Uterus (tissue), 3 donors: ENCODE measurements at regions not wholly inside any gene's neighbourhood (a gene's known extent, or its start where the extent isn't known, plus 50 kb on each side); places are given as distances from the start of the nearest gene placed in this dataset.

ENCODE experiments used
- DNase-seq, 2 donors: peaks; one replicate each; pipeline ENCODE4 v3.0.0-alpha.2; 2019 to 2020
- H3K27ac ChIP-seq, 2 donors: fragments of 200-600 bp; sonication (generic); 1 replicate in 1 of 2; 2 replicates in 1 of 2; pipeline ENCODE4 v1.5.1; 2016 to 2018
- H3K27me3 ChIP-seq, 2 donors: fragments of 200-600 bp; sonication (generic); one replicate each; pipeline ENCODE4 v1.5.1; 2018 to 2019; ENCODE audit warnings: control low read depth in 1 of 2
- H3K36me3 ChIP-seq, 2 donors: fragments of 200-600 bp; sonication (generic); one replicate each; pipeline ENCODE4 v1.5.1; 2019; ENCODE audit warnings: control low read depth in 1 of 2
- H3K4me1 ChIP-seq, 2 donors: fragments of 200-600 bp; sonication (generic); one replicate each; pipeline ENCODE4 v1.5.1; 2018 to 2019; ENCODE audit warnings: control low read depth in 1 of 2
- H3K4me3 ChIP-seq, 2 donors: fragments of 200-600 bp; sonication (generic); 1 replicate in 1 of 2; 2 replicates in 1 of 2; pipeline ENCODE4 v1.5.1; 2018 to 2019; ENCODE audit warnings: mild to moderate bottlenecking in 1 of 2
- H3K9me3 ChIP-seq, 2 donors: fragments of 200-600 bp; sonication (generic); one replicate each; pipeline ENCODE4 v1.5.1; 2019; ENCODE audit warnings: control low read depth in 1 of 2
- POLR2A ChIP-seq, 2 donors: fragments of 450-650 bp; IDR thresholded peaks; one replicate each; pipeline ENCODE4 v1.6.1; 2016; ENCODE audit warnings: antibody characterized with exemption in 2 of 2, mild to moderate bottlenecking in 1 of 2, moderate library complexity in 1 of 2
- intact Hi-C: fragments of 100-400 bp; cut with DNase I; formaldehyde crosslinking; loops from one replicate; pipeline ENCODE4 v1.15.1; 2023; ENCODE audit warnings: low total_unique reads
- TF ChIP-seq, protein P1 (sequence below), 4 experiments: fragments of 200-600 bp in 2 of 4; fragments of 450-650 bp in 2 of 4; sonication (generic) in 2 of 4; IDR thresholded peaks; one replicate each; pipeline ENCODE4 v1.5.1; 2016 to 2019; ENCODE audit warnings: antibody characterized with exemption in 4 of 4, mild to moderate bottlenecking in 2 of 4, moderate library complexity in 1 of 4
- donor health status: DM: yes; HTN: yes; CAD: no.

DNA sequence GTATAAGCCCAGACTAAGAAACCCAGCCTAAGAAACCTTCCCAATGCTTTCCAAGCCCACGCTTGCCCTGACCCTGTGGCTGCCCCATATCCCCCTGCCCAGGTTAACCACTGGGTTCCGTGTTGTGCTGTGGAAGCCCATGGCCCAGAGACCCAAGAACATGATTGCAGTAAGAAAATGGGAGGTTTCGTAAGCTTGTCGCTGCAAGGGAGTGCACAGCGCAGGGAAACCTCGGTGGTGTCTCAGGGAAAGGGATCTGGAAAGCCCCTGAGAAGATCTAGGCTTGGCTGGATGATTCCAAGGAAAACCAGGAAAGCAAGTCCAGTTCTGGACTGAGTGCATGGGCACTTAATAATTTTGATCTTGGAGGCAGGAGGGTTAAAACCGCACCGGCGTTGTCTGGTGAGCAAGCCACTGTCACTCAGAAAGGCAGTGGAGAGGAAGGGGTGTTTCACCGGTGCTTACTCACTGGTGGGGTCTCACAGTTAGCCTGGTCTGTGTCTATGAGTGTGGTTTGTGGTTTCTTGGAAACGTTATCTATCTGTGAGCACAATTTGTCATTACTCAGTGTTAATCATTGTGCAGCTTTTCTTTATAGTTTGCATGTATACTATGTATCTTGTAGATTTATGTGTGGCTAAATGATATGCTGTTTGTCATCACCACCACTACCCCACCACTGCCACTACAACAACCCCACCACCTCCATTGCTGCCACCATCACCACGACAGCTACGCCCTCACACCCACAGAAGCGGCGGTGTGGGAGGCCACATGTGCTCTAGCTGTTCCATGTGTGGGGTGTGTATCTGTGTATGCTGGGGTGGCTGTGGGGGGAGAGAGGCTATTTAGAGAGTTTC, 53.3 kb upstream of the PRDM11 start:
- Histone ChIP-seq H3K27me3 (no peaks in the 10 kb centered on the region), H3K4me3 (no peak overlapping the region), H3K36me3 (no peaks in the 10 kb centered on the region), H3K27ac (no peak overlapping the region), H3K9me3 (no peaks in the 10 kb centered on the region), H3K4me1 (peaks cover 0 to 17% of the 10 kb centered on the region in 2 donors)
- peak in 1 of 2 donors; percentile 8 for DNase-seq
- TF ChIP-seq POLR2A (IDR thresholded peaks at IDR 0.05) = no peak
- intact Hi-C loops = no loop called here

GRCh38 chr11:45093761-45094455, 52.5 kb upstream of the PRDM11 start:
- TF ChIP-seq POLR2A (IDR thresholded peaks at IDR 0.05) = no peak
- TF ChIP-seq, protein P1, sequence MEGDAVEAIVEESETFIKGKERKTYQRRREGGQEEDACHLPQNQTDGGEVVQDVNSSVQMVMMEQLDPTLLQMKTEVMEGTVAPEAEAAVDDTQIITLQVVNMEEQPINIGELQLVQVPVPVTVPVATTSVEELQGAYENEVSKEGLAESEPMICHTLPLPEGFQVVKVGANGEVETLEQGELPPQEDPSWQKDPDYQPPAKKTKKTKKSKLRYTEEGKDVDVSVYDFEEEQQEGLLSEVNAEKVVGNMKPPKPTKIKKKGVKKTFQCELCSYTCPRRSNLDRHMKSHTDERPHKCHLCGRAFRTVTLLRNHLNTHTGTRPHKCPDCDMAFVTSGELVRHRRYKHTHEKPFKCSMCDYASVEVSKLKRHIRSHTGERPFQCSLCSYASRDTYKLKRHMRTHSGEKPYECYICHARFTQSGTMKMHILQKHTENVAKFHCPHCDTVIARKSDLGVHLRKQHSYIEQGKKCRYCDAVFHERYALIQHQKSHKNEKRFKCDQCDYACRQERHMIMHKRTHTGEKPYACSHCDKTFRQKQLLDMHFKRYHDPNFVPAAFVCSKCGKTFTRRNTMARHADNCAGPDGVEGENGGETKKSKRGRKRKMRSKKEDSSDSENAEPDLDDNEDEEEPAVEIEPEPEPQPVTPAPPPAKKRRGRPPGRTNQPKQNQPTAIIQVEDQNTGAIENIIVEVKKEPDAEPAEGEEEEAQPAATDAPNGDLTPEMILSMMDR (IDR thresholded peaks at IDR 0.05) = no peak
- no peak overlapping the region for H3K27ac ChIP-seq
- peak in 1 of 2 donors; percentile 5 for DNase-seq
- H3K27me3 ChIP-seq = no peaks in the 10 kb centered on the region
- intact Hi-C loops = no loop called here
- H3K36me3 ChIP-seq = no peaks in the 10 kb centered on the region
- H3K4me3 ChIP-seq = no peak overlapping the region
- peaks cover 0 to 17% of the 10 kb centered on the region in 2 donors for H3K4me1 ChIP-seq
- no peaks in the 10 kb centered on the region for H3K9me3 ChIP-seq

DNA sequence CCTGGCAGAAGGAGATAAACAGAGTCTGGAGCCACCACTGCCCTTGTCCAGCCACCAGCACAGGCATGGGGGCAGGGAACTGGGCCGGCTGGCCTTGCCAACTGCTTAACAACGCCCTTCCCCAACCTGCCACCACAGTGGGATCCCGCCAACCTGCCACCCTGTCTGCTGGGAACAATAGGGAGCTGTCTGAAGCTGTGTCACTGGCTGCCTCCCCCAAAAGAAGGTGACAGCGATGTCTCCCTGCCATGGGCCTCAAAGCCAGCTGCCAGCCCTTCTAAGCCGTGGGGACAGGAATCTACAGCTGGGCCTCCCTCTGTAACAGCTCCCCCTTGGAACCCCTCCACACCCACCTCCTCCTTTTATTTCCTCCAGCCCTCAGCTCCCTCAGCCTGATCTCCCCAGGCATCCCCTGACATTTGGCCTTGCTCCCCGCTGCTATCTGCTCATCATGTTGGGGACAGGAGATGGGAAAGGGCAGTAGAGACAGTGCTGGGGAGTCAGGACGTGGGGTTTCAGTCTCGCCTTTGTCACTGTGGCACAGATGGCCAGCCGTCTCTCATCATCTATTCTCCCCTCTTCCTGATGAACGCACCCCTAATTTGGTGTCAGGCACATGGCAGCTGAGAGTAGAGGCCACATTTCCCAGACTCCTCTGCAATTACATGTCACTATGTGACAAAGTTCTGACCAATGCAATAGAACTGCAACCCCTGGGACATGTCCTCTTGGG, 51.3 kb upstream of the PRDM11 start:
- Histone ChIP-seq H3K36me3 (no peaks in the 10 kb centered on the region), H3K4me1 (peaks cover 0 to 8% of the 10 kb centered on the region in 2 donors), H3K4me3 (no peak overlapping the region), H3K27ac (no peak overlapping the region), H3K9me3 (no peaks in the 10 kb centered on the region), H3K27me3 (no peaks in the 10 kb centered on the region)
- DNase-seq = no peak
- intact Hi-C loops = no loop called here
- no peak for TF ChIP-seq POLR2A (IDR thresholded peaks at IDR 0.05)
- TF ChIP-seq, protein P1 (IDR thresholded peaks at IDR 0.05) = no peak

GRCh38 chr11:45095691-45096010, 50.8 kb upstream of the PRDM11 start:
- Histone ChIP-seq H3K27ac (no peak overlapping the region), H3K4me3 (no peak overlapping the region), H3K4me1 (peaks cover 0 to 8% of the 10 kb centered on the region in 2 donors), H3K27me3 (no peaks in the 10 kb centered on the region), H3K36me3 (no peaks in the 10 kb centered on the region), H3K9me3 (no peaks in the 10 kb centered on the region)
- intact Hi-C loops = no loop called here
- no peak for DNase-seq
- TF ChIP-seq, protein P1 (IDR thresholded peaks at IDR 0.05) = no peak

DNA sequence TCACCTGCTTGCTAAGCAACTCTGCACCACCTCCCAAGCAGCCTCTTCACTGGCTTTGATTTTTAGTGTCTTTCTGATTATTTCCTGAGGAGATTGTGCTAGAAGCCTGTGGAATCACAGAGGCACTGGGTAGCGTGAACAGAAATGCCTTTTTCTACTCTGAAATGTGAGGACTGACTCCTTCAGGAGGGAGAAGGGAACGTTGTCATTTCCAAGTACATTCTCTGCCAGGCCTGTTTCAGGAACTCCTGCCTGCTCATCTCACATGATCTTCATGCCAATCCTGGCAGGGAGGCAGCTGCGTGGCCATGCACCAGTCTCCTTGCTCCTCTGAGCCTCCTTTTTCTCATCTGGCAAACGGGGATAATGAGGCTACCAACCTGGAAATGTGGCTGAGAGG, 49.8 kb upstream of the PRDM11 start:
- peaks cover 0 to 5% of the 10 kb centered on the region in 2 donors for H3K4me1 ChIP-seq
- no peak overlapping the region for H3K27ac ChIP-seq
- TF ChIP-seq, protein P1 (IDR thresholded peaks at IDR 0.05) = no peak
- TF ChIP-seq POLR2A (IDR thresholded peaks at IDR 0.05) = no peak
- no peaks in the 10 kb centered on the region for H3K27me3 ChIP-seq
- H3K4me3 ChIP-seq = no peak overlapping the region
- intact Hi-C loops = no loop called here
- H3K36me3 ChIP-seq = no peaks in the 10 kb centered on the region
- no peak for DNase-seq
- H3K9me3 ChIP-seq = no peaks in the 10 kb centered on the region
